Peyer's patch (tissue), 4 donors: ENCODE measurements at regions not wholly inside any gene's neighbourhood (a gene's known extent, or its start where the extent isn't known, plus 50 kb on each side); places are given as distances from the start of the nearest gene placed in this dataset.

ENCODE experiments used
- CTCF ChIP-seq, 6 experiments: fragments of 450-650 bp in 4 of 6; fragments of 200-600 bp in 2 of 6; sonication (generic) in 1 of 6; IDR thresholded peaks; one replicate each; pipeline ENCODE4 v1.5.1; 2017 to 2019; ENCODE audit warnings: antibody characterized with exemption in 6 of 6, mild to moderate bottlenecking in 3 of 6, moderate library complexity in 1 of 6
- POLR2A ChIP-seq, 2 donors: fragments of 450-650 bp; IDR thresholded peaks; one replicate each; pipeline ENCODE4 v1.5.1; 2017; ENCODE audit warnings: antibody characterized with exemption in 2 of 2, mild to moderate bottlenecking in 2 of 2, moderate library complexity in 2 of 2

- TF ChIP-seq CTCF (IDR thresholded peaks at IDR 0.05) (no peak), POLR2A (IDR thresholded peaks at IDR 0.05) (no peak)
Observed at GRCh38 chr13:103410002-103410401, 343.8 kb upstream of the SLC10A2 start.
